HUES6 (cell line): ENCODE measurements at regions not wholly inside any gene's neighbourhood (a gene's known extent, or its start where the extent isn't known, plus 50 kb on each side); places are given as distances from the start of the nearest gene placed in this dataset.

ENCODE experiments used
- H3K27ac ChIP-seq: 2 replicates; pipeline ENCODE4 v1.7.0; 2013; ENCODE audit warnings: low read depth, mild to moderate bottlenecking, low read length, inconsistent platforms
- H3K27me3 ChIP-seq: 2 replicates; pipeline ENCODE4 v1.6.1; 2013; ENCODE audit warnings: low read length; ENCODE audit not compliant: control insufficient read depth, insufficient read depth
- H3K36me3 ChIP-seq: 2 replicates; pipeline ENCODE4 v1.6.1; 2013; ENCODE audit warnings: low read length; ENCODE audit not compliant: control insufficient read depth, insufficient read depth
- H3K4me1 ChIP-seq: 2 replicates; pipeline ENCODE4 v1.6.1; 2013; ENCODE audit warnings: low read length; ENCODE audit not compliant: control insufficient read depth, insufficient read depth
- H3K4me3 ChIP-seq: 2 replicates; pipeline ENCODE4 v1.5.1; 2013; ENCODE audit warnings: low read depth, low read length
- H3K9ac ChIP-seq: one replicate; pipeline ENCODE4 v1.6.1; 2013; ENCODE audit warnings: mild to moderate bottlenecking, low read length
- H3K9me3 ChIP-seq: 2 replicates; pipeline ENCODE4 v1.6.1; 2013; ENCODE audit warnings: low read depth, low read length; ENCODE audit not compliant: control insufficient read depth, insufficient read depth

DNA sequence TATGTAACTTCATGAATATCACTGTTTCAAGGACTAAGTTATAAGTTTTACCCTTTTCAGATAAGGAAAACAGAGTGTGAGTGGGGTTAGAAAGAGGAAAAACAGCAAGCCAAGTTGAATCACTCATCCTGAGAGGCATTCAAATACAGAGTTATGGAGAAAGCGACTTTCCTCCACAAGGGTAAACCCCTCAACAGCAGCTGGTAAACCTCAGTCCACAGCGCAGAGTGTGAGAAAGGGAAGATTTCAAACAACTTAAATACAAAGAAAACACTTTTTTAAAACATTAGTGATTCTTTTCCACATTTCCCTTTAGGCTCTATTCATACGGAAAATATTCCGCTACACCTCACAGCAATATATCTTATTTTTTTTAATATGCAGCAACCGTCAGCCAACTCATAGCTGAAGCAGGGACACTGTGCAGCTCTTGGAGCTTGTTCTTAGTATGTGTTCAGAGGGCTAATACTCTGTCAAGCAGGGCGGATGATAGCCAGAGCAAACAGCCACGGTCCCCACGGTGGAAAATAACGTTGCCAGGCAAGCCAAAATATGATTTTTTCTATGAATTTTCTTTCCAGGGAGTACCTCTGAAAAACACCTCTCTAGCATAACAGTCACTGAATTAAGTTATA, 488.9 kb upstream of the FAT1 start:
- H3K9me3 ChIP-seq = no peaks in the 10 kb centered on the region
- H3K4me1 ChIP-seq = no peaks in the 10 kb centered on the region
- no peak overlapping the region for H3K9ac ChIP-seq
- no peaks in the 10 kb centered on the region for H3K36me3 ChIP-seq
- H3K27me3 ChIP-seq = no peaks in the 10 kb centered on the region
- H3K27ac ChIP-seq = no peak overlapping the region
- H3K4me3 ChIP-seq = no peak overlapping the region

- H3K27ac ChIP-seq = no peak overlapping the region
- no peaks in the 10 kb centered on the region for H3K27me3 ChIP-seq
- no peaks in the 10 kb centered on the region for H3K4me1 ChIP-seq
- H3K4me3 ChIP-seq = no peak overlapping the region
- H3K9ac ChIP-seq = no peak overlapping the region
- no peaks in the 10 kb centered on the region for H3K36me3 ChIP-seq
- H3K9me3 ChIP-seq = no peaks in the 10 kb centered on the region
These were observed 491.8 kb upstream of the FAT1 start for GRCh38 chr4:187215438-187215837.

GRCh38 chr4:187218705-187219245, 495.1 kb upstream of the FAT1 start:
- no peaks in the 10 kb centered on the region for H3K36me3 ChIP-seq
- no peaks in the 10 kb centered on the region for H3K9me3 ChIP-seq
- H3K27me3 ChIP-seq = no peaks in the 10 kb centered on the region
- no peaks in the 10 kb centered on the region for H3K4me1 ChIP-seq
- no peak overlapping the region for H3K27ac ChIP-seq
- H3K4me3 ChIP-seq = no peak overlapping the region
- H3K9ac ChIP-seq = no peak overlapping the region

- Histone ChIP-seq H3K9me3 (no peaks in the 10 kb centered on the region), H3K27me3 (no peaks in the 10 kb centered on the region), H3K4me3 (no peak overlapping the region), H3K4me1 (no peaks in the 10 kb centered on the region), H3K9ac (no peak overlapping the region), H3K27ac (no peak overlapping the region), H3K36me3 (no peaks in the 10 kb centered on the region)
These were observed 500.9 kb upstream of the FAT1 start for GRCh38 chr4:187224560-187224959.

DNA sequence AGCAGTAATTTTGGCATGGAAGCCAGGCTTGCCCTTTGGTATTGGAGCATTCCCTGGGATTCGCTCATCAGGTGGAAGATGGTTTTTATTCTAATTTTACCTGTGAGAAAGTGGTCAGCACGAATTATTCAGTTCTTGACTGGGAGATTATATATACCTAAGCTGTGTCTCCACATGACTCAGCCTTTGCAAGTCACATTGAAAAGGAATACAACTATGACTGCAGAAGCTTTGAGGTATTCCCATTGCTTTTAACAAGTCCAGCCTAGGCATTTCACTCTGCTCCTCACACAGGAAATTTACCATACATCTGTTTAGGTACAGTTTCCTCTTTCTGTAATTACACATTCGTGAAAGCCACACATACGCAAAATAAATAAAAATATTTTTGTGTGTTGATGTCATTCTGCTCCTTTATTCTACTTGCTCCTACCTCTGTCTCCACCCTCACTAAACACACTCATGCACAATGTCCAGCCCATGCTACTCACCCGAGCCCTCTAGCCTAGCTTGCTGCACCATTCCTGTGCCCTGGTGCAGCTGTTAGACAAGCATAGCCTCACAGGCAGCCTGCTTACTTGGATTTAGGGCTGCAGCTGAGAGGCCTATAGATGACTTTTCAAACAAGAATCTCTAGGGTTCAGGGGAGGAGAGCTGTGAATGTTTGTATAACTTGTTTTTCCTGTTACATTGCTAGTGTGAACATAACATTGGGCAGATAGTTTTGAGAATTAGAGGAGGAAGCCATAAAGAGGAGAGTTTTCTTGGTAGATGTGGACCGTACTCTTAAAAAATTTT, 504.4 kb upstream of the FAT1 start:
- H3K4me1 ChIP-seq = no peaks in the 10 kb centered on the region
- no peaks in the 10 kb centered on the region for H3K9me3 ChIP-seq
- H3K9ac ChIP-seq = no peak overlapping the region
- no peak overlapping the region for H3K4me3 ChIP-seq
- H3K36me3 ChIP-seq = no peaks in the 10 kb centered on the region
- H3K27ac ChIP-seq = no peak overlapping the region
- no peaks in the 10 kb centered on the region for H3K27me3 ChIP-seq

- no peaks in the 10 kb centered on the region for H3K4me1 ChIP-seq
- H3K4me3 ChIP-seq = no peak overlapping the region
- H3K9me3 ChIP-seq = no peaks in the 10 kb centered on the region
- no peak overlapping the region for H3K9ac ChIP-seq
- no peaks in the 10 kb centered on the region for H3K27me3 ChIP-seq
- no peaks in the 10 kb centered on the region for H3K36me3 ChIP-seq
- H3K27ac ChIP-seq = no peak overlapping the region
These were observed 508.5 kb upstream of the FAT1 start for GRCh38 chr4:187232196-187232595.

- no peaks in the 10 kb centered on the region for H3K9me3 ChIP-seq
- H3K9ac ChIP-seq = no peak overlapping the region
- H3K27ac ChIP-seq = no peak overlapping the region
- H3K4me1 ChIP-seq = no peaks in the 10 kb centered on the region
- no peaks in the 10 kb centered on the region for H3K36me3 ChIP-seq
- no peaks in the 10 kb centered on the region for H3K27me3 ChIP-seq
- no peak overlapping the region for H3K4me3 ChIP-seq
These were observed 509.1 kb upstream of the FAT1 start for GRCh38 chr4:187232796-187233195.

DNA sequence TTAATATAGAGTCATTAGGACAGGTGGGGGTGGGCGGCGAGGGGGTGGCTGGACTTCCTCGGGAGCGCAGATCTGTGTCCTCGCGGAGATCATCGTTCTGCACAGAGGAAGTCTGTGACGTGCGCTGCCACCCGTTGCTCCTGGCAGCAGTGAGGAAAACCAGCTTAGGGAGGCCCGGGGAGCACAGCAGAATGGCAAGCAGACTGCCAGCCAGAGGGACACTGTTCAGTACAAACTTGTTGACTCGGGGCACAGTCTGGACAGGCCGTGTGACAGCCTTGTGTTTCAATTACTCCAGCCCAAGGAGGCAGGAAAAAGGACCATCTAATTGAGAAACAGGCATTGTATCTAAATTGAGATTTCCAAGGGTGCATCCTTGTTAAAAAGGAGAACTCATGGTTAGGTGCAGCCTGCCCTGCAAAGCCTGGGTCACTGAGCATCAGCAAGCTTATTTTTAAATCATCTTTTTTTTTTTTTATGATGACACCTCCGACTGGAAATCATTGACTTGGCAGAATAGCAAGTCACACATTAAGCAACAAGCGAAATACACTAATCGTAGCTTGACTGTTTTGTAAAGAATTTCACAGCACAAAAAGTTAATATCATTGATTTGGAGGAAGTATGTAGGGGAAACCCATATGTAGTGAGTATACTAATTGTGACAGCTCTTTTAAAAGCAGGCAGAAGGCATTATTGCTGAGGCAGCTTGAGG, 512.0 kb upstream of the FAT1 start:
- H3K4me1 ChIP-seq = no peaks in the 10 kb centered on the region
- H3K36me3 ChIP-seq = no peaks in the 10 kb centered on the region
- H3K9ac ChIP-seq = no peak overlapping the region
- no peak overlapping the region for H3K4me3 ChIP-seq
- H3K27ac ChIP-seq = no peak overlapping the region
- H3K27me3 ChIP-seq = no peaks in the 10 kb centered on the region
- no peaks in the 10 kb centered on the region for H3K9me3 ChIP-seq

DNA sequence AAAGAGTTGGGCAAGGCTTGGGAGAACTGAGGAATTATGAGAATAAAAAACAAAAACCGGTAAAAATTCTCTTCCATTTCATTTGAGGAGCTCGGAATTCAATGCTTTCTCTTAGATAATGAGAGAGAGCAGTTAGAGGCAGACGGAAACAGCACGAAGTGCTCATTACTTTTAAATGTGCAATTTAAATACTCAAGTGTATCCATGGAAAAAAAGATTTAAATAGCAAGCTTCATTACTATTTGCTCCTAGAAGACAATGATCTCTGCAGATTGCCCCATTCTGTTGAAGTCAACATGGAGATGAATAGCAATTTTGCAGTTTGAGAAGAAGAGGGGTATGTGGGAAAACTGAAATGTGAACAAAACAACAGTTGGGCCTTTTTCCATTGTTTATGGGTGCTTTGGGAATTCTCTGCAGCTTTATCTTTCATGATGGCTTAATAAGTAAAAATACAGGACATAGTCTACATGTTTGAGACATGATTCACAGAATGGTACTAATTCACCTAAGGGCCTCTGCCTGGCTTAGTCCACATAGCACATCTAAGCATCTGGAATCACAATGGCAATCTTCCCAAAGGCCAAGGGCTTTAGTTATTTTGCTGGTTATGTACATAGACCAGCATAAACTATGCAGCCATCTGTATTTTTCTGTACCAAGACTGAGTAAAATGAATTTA, 512.7 kb upstream of the FAT1 start:
- Histone ChIP-seq H3K27me3 (no peaks in the 10 kb centered on the region), H3K4me1 (no peaks in the 10 kb centered on the region), H3K27ac (no peak overlapping the region), H3K4me3 (no peak overlapping the region), H3K9me3 (no peaks in the 10 kb centered on the region), H3K9ac (no peak overlapping the region), H3K36me3 (no peaks in the 10 kb centered on the region)

GRCh38 chr4:187238646-187239045, 515.0 kb upstream of the FAT1 start:
- Histone ChIP-seq H3K27me3 (no peaks in the 10 kb centered on the region), H3K36me3 (no peaks in the 10 kb centered on the region), H3K27ac (no peak overlapping the region), H3K9ac (no peak overlapping the region), H3K4me1 (no peaks in the 10 kb centered on the region), H3K4me3 (no peak overlapping the region), H3K9me3 (no peaks in the 10 kb centered on the region)
